ENCODE measurements at regions not wholly inside any gene's neighbourhood (a gene's known extent, or its start where the extent isn't known, plus 50 kb on each side); places are given as distances from the start of the nearest gene placed in this dataset.

DNA sequence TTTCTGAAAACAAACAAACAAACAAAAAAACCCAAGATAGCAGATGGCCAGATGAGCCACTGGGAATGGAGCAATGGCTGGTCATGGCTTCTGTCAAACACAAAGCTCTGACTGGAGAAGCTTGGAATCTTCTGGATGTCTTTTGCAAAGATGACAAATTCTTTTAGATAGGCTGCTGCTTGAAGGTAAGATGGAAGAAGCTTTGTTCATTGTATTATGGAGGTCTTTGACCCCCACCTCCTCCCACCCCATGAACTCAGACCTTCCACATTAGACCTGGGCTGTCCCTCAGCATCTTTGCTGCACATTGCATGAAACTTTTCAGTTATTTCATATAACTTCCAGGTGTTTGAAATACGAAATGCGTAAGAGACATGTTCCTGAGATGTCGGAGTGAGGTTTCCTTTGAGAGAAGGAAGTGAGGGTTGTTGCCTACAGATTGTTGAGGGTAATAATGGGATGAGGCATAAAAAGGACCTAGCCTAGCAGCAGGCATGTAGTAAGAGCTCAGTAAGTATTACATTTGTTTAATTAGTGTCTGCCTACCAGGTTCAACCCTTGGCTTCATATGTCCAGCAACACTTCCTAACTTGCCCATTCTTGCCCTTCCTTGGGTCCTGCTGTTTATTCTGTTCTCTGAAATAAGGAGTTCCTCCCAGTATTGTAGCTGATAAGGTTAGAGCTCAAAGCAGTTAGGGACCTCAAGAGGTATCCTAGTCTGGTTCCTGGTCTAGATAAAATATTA lies 51.4 kb upstream of the IER3 start:
- no peak overlapping the region for H3K4me3 ChIP-seq (replicated peaks; ENCODE audit: insufficient read depth, low read length)
- H3K27ac ChIP-seq (replicated peaks) = peak overlapping the region; percentile 41
- TF ChIP-seq, protein P1, sequence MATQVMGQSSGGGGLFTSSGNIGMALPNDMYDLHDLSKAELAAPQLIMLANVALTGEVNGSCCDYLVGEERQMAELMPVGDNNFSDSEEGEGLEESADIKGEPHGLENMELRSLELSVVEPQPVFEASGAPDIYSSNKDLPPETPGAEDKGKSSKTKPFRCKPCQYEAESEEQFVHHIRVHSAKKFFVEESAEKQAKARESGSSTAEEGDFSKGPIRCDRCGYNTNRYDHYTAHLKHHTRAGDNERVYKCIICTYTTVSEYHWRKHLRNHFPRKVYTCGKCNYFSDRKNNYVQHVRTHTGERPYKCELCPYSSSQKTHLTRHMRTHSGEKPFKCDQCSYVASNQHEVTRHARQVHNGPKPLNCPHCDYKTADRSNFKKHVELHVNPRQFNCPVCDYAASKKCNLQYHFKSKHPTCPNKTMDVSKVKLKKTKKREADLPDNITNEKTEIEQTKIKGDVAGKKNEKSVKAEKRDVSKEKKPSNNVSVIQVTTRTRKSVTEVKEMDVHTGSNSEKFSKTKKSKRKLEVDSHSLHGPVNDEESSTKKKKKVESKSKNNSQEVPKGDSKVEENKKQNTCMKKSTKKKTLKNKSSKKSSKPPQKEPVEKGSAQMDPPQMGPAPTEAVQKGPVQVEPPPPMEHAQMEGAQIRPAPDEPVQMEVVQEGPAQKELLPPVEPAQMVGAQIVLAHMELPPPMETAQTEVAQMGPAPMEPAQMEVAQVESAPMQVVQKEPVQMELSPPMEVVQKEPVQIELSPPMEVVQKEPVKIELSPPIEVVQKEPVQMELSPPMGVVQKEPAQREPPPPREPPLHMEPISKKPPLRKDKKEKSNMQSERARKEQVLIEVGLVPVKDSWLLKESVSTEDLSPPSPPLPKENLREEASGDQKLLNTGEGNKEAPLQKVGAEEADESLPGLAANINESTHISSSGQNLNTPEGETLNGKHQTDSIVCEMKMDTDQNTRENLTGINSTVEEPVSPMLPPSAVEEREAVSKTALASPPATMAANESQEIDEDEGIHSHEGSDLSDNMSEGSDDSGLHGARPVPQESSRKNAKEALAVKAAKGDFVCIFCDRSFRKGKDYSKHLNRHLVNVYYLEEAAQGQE (IDR thresholded peaks at IDR 0.05; ENCODE audit: insufficient replicate concordance, low read depth) = no peak
- no peak for TF ChIP-seq POLR2AphosphoS5 (IDR thresholded peaks at IDR 0.05; ENCODE audit: low read depth)
- peak in 1 of 2 experiments; percentile 33 for DNase-seq (ENCODE audit: low read depth in 1 of 2, low spot score in 1 of 2)
- no peaks in the 10 kb centered on the region for H3K27me3 ChIP-seq (ENCODE audit: insufficient read depth, poor library complexity, severe bottlenecking)
